ENCODE measurements at regions not wholly inside any gene's neighbourhood (a gene's known extent, or its start where the extent isn't known, plus 50 kb on each side); places are given as distances from the start of the nearest gene placed in this dataset.

GRCh38 chr1:208934933-208935332 is 648.6 kb upstream of the CAMK1G start:
- no peak for TF ChIP-seq POLR2AphosphoS5 (IDR thresholded peaks at IDR 0.05; ENCODE audit: low read depth, low read length)
- TF ChIP-seq TAF1 (IDR thresholded peaks at IDR 0.05; ENCODE audit: borderline replicate concordance, low read depth, low read length), result no peak

Data from GM12892 (cell line).